Peyer's patch (tissue), 4 donors: ENCODE measurements at regions not wholly inside any gene's neighbourhood (a gene's known extent, or its start where the extent isn't known, plus 50 kb on each side); places are given as distances from the start of the nearest gene placed in this dataset.

Source experiments
- CTCF ChIP-seq, 6 experiments: fragments of 450-650 bp in 4 of 6; fragments of 200-600 bp in 2 of 6; sonication (generic) in 1 of 6; IDR thresholded peaks; one replicate each; pipeline ENCODE4 v1.5.1; 2017 to 2019; ENCODE audit warnings: antibody characterized with exemption in 6 of 6, mild to moderate bottlenecking in 3 of 6, moderate library complexity in 1 of 6
- POLR2A ChIP-seq, 2 donors: fragments of 450-650 bp; IDR thresholded peaks; one replicate each; pipeline ENCODE4 v1.5.1; 2017; ENCODE audit warnings: antibody characterized with exemption in 2 of 2, mild to moderate bottlenecking in 2 of 2, moderate library complexity in 2 of 2

GRCh38 chr2:8153258-8153718 lies 528.6 kb upstream of the ID2 start:
- no peak for TF ChIP-seq CTCF (IDR thresholded peaks at IDR 0.05)
- TF ChIP-seq POLR2A (IDR thresholded peaks at IDR 0.05): no peak
